ENCODE measurements at regions not wholly inside any gene's neighbourhood (a gene's known extent, or its start where the extent isn't known, plus 50 kb on each side); places are given as distances from the start of the nearest gene placed in this dataset.

GRCh38 chr16:55082591-55082976 is 151.9 kb downstream of the IRX5 start:
- TF ChIP-seq CTCF (IDR thresholded peaks at IDR 0.05) (no peak), POLR2AphosphoS5 (IDR thresholded peaks at IDR 0.05) (no peak)
